ENCODE measurements at regions not wholly inside any gene's neighbourhood (a gene's known extent, or its start where the extent isn't known, plus 50 kb on each side); places are given as distances from the start of the nearest gene placed in this dataset.

DNA sequence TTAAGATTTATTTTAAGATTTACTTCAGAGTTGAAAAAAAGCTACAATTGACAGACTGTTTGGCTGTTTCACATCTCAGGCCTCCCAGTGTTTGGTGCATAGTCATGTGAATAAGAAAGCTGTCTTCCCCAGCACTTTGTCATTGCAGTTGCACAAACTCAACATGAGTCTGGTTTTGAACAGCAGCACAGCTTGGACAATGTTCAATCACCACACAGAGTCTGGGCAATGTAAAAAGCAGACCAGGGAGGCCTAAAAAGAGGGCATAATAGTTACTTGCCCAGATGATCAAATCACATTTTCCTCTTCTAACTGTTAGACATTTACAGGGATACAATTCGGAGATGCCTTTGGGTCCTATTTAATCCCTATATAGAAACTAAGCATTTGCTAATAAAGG, 1055.0 kb downstream of the RPA4 start:
- H3K36me3 ChIP-seq (ENCODE audit: control insufficient read depth in 3 of 3, insufficient read depth in 2 of 3, low read depth in 1 of 3, low read length in 3 of 3), result no peaks in the 10 kb centered on the region
- no peaks in the 10 kb centered on the region for H3K9me3 ChIP-seq (ENCODE audit: control insufficient read depth in 2 of 2, insufficient read depth in 1 of 2, low read depth in 1 of 2, low read length in 1 of 2)
- WGBS, 3 donors, result 70 to 86% (median 70%) methylated on average over 1 of the region's 1 CpG
- no peak overlapping the region for H3K4me3 ChIP-seq (ENCODE audit: low read depth in 1 of 3, low read length in 3 of 3)
- no peaks in the 10 kb centered on the region for H3K4me1 ChIP-seq (ENCODE audit: control insufficient read depth in 3 of 3, insufficient read depth in 2 of 3, low read depth in 1 of 3, low read length in 2 of 3)
- H3K27me3 ChIP-seq (ENCODE audit: control insufficient read depth in 3 of 3, insufficient read depth in 3 of 3, low read length in 3 of 3), result no peaks in the 10 kb centered on the region
- DNase-seq, result no peak
- FAIRE-seq, result no peak
- H3K27ac ChIP-seq (ENCODE audit: low read depth in 1 of 3, low read length in 2 of 3), result no peak overlapping the region

DNA sequence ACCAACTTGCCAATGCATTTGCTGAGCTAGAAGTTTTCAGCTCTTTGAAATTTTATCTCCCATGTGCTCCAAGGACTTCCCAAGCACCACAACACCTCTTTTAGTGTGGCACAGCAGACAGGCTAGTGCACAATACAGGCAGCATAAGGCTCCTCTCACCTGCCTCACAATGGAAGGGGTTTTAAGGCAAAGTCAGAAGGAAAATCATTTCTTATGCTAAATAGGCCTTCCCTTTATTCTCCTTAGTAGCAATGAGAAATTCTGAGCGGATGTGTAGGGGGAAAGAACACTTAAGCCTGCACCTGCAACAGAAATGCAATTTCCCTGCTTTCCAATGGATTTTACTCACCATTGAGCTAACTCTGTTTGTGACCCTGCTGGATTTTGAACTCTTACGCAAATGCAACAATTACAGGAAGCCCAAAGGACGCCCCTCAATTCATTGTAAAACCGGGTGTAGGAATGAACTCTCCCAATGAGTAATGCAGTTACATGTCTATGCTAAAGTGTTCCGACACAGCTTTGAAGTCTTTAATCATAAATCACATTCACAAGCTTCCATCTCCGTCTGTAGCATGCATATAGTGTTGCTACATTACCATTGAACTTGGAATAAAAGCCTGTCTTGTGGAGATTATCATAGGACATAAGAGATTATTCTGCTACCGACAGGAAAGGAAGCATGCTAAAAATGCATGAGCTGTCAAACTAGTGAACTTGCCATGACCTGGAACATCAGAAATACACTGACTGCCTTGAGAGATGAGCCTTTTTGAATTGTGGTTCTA, 1084.9 kb downstream of the RPA4 start:
- FAIRE-seq (no peak), DNase-seq (no peak)
- Histone ChIP-seq H3K4me1 (ENCODE audit: control insufficient read depth in 3 of 3, insufficient read depth in 2 of 3, low read depth in 1 of 3, low read length in 2 of 3) (no peaks in the 10 kb centered on the region), H3K9me3 (ENCODE audit: control insufficient read depth in 2 of 2, insufficient read depth in 1 of 2, low read depth in 1 of 2, low read length in 1 of 2) (no peaks in the 10 kb centered on the region), H3K27me3 (ENCODE audit: control insufficient read depth in 3 of 3, insufficient read depth in 3 of 3, low read length in 3 of 3) (no peaks in the 10 kb centered on the region), H3K4me3 (ENCODE audit: low read depth in 1 of 3, low read length in 3 of 3) (no peak overlapping the region), H3K36me3 (ENCODE audit: control insufficient read depth in 3 of 3, insufficient read depth in 2 of 3, low read depth in 1 of 3, low read length in 3 of 3) (no peaks in the 10 kb centered on the region), H3K27ac (ENCODE audit: low read depth in 1 of 3, low read length in 2 of 3) (no peak overlapping the region)
- 50 to 56% (median 55%) methylated on average over 7 of the region's 7 CpGs for WGBS, 3 donors

DNA sequence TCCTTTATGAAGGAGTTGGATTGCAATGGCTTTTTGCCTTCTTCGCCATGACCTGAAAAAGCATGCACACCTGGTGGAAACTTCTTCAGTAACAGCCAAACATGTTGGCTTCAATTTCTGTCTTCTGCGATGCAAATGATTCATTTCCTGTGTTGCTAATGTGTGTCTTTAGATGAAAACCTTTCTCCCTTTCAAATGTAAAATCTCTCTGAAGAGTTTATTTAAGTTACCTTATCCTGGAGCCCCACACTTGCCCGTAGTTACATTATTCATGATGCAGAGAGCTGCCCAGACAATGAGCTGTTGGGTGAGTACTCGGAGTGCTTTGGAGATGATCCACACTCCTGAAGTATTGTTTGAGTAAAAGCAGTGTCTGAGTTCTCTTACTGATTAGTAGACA, 1100.9 kb downstream of the RPA4 start:
- H3K4me3 ChIP-seq (ENCODE audit: low read depth in 1 of 3, low read length in 3 of 3), result no peak overlapping the region
- DNase-seq, result no peak
- H3K27me3 ChIP-seq (ENCODE audit: control insufficient read depth in 3 of 3, insufficient read depth in 3 of 3, low read length in 3 of 3), result no peaks in the 10 kb centered on the region
- WGBS, 3 donors, result 38 to 53% (median 40%) methylated on average over 4 of the region's 4 CpGs
- H3K36me3 ChIP-seq (ENCODE audit: control insufficient read depth in 3 of 3, insufficient read depth in 2 of 3, low read depth in 1 of 3, low read length in 3 of 3), result no peaks in the 10 kb centered on the region
- FAIRE-seq, result no peak
- H3K4me1 ChIP-seq (ENCODE audit: control insufficient read depth in 3 of 3, insufficient read depth in 2 of 3, low read depth in 1 of 3, low read length in 2 of 3), result no peaks in the 10 kb centered on the region
- no peak overlapping the region for H3K27ac ChIP-seq (ENCODE audit: low read depth in 1 of 3, low read length in 2 of 3)
- no peaks in the 10 kb centered on the region for H3K9me3 ChIP-seq (ENCODE audit: control insufficient read depth in 2 of 2, insufficient read depth in 1 of 2, low read depth in 1 of 2, low read length in 1 of 2)

DNA sequence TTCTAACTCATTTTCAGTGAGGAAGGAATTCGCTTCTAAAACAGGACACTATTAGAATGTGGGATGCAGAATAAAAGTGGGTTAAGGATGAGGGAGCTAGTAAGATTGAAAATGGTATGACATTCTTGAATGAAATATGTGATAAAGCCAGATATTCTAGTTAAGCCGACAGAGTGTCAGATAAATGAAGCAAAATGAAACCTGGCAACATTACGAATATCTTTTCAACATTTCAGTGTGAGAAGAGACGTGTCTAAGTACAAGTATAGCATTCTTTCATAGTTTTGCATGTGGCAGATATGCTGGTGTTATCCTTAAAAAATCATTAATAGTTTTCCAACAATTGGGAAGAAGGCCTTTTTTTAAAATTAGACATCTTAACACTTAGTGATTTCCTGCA, 1101.4 kb downstream of the RPA4 start:
- Histone ChIP-seq H3K4me1 (ENCODE audit: control insufficient read depth in 3 of 3, insufficient read depth in 2 of 3, low read depth in 1 of 3, low read length in 2 of 3) (no peaks in the 10 kb centered on the region), H3K9me3 (ENCODE audit: control insufficient read depth in 2 of 2, insufficient read depth in 1 of 2, low read depth in 1 of 2, low read length in 1 of 2) (no peaks in the 10 kb centered on the region), H3K27me3 (ENCODE audit: control insufficient read depth in 3 of 3, insufficient read depth in 3 of 3, low read length in 3 of 3) (no peaks in the 10 kb centered on the region), H3K4me3 (ENCODE audit: low read depth in 1 of 3, low read length in 3 of 3) (no peak overlapping the region), H3K36me3 (ENCODE audit: control insufficient read depth in 3 of 3, insufficient read depth in 2 of 3, low read depth in 1 of 3, low read length in 3 of 3) (no peaks in the 10 kb centered on the region), H3K27ac (ENCODE audit: low read depth in 1 of 3, low read length in 2 of 3) (no peak overlapping the region)
- no peak for DNase-seq
- no peak for FAIRE-seq
- WGBS, 3 donors, result 66 to 82% (median 75%) methylated on average over 4 of the region's 4 CpGs

DNA sequence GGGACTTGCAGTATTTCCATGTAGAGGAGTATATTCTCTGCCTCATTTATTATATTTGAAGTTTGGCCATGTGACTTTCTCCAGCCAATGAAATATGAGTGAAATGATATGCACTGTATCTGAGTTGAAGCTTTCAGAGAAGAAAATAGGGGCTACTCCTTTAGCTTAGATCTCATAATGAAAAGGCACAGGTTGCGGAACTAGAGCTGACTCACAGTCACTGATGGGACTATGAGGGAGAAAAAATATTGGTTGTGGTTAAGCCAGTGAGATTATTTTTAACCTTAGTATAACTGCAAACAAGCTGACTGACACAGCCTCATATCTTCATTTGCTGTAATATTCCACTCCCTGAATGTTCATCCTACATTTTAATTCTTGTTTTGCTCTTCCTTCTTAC, 1104.3 kb downstream of the RPA4 start:
- H3K36me3 ChIP-seq (ENCODE audit: control insufficient read depth in 3 of 3, insufficient read depth in 2 of 3, low read depth in 1 of 3, low read length in 3 of 3), result no peaks in the 10 kb centered on the region
- FAIRE-seq, result no peak
- no peak overlapping the region for H3K27ac ChIP-seq (ENCODE audit: low read depth in 1 of 3, low read length in 2 of 3)
- no peak for DNase-seq
- no peak overlapping the region for H3K4me3 ChIP-seq (ENCODE audit: low read depth in 1 of 3, low read length in 3 of 3)
- H3K9me3 ChIP-seq (ENCODE audit: control insufficient read depth in 2 of 2, insufficient read depth in 1 of 2, low read depth in 1 of 2, low read length in 1 of 2), result no peaks in the 10 kb centered on the region
- H3K4me1 ChIP-seq (ENCODE audit: control insufficient read depth in 3 of 3, insufficient read depth in 2 of 3, low read depth in 1 of 3, low read length in 2 of 3), result no peaks in the 10 kb centered on the region
- H3K27me3 ChIP-seq (ENCODE audit: control insufficient read depth in 3 of 3, insufficient read depth in 3 of 3, low read length in 3 of 3), result no peaks in the 10 kb centered on the region
- 85 to 100% (median 91%) methylated on average over 1 of the region's 1 CpG for WGBS, 3 donors

DNA sequence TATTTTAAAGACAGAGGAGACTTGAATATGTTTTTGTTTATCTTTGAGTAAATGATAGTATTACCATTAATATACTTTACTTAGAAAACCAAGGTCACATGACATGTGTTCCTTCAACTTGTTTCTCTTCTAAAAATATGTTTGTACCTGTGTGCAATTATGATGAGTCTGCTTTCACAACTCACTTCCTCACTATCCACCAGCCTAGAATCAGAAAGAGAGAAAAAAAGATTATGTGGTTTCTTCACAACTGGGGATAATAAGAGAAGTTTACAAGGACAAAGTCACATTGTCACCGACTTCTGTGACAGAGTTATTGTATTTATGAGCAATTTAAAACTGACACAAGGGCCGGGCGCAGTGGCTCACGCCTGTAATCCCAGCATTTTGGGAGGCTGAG, 1112.1 kb downstream of the RPA4 start:
- no peak for DNase-seq
- 78 to 86% (median 82%) methylated on average over 4 of the region's 4 CpGs for WGBS, 3 donors
- no peak overlapping the region for H3K27ac ChIP-seq (ENCODE audit: low read depth in 1 of 3, low read length in 2 of 3)
- H3K4me3 ChIP-seq (ENCODE audit: low read depth in 1 of 3, low read length in 3 of 3), result no peak overlapping the region
- no peaks in the 10 kb centered on the region for H3K9me3 ChIP-seq (ENCODE audit: control insufficient read depth in 2 of 2, insufficient read depth in 1 of 2, low read depth in 1 of 2, low read length in 1 of 2)
- FAIRE-seq, result no peak
- no peaks in the 10 kb centered on the region for H3K4me1 ChIP-seq (ENCODE audit: control insufficient read depth in 3 of 3, insufficient read depth in 2 of 3, low read depth in 1 of 3, low read length in 2 of 3)
- H3K36me3 ChIP-seq (ENCODE audit: control insufficient read depth in 3 of 3, insufficient read depth in 2 of 3, low read depth in 1 of 3, low read length in 3 of 3), result no peaks in the 10 kb centered on the region
- H3K27me3 ChIP-seq (ENCODE audit: control insufficient read depth in 3 of 3, insufficient read depth in 3 of 3, low read length in 3 of 3), result no peaks in the 10 kb centered on the region

DNA sequence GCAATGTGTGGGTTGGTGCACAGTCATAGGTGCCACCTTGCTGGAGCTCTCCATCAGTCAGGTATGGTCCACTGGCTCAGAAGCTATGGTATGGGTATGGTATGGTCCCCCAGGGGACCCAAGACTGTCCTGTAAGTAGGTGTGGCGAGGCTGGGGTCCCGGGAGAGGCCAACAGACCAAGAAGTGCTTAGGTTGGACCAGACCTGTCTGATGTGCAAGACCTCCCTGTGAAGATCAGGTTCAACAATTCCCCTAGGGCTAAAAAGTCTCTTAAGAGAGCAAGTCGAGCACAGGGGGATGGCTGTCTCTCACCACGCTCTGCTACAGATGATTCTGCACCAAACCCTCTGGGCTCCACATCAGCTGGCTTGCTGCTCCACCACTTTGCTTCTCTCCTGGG, 1145.0 kb downstream of the RPA4 start:
- WGBS, 3 donors, result 61 to 81% (median 65%) methylated on average over 3 to 4 of the region's 4 CpGs
- no peak for DNase-seq

DNA sequence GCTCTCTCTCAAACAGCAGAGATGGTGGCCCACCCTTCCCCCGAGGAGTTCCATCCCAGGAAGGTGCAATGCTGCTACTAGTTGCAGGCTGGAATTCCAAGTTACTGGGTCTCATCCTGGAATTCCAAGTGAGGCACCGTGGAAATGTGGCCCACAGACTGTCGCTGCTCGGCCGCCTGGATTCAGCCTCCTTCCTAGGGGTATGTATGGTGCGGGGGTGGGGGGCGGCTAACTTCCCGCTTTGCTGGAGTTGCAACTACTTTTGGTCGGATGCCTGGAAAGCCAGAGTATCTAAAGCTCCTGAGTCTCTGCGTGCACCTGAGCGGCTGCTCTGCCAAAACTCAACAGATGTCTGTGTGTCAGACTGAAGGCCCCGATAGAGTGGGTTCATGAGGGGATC, 1146.2 kb downstream of the RPA4 start:
- Histone ChIP-seq H3K27ac (ENCODE audit: low read depth in 1 of 3, low read length in 2 of 3) (no peak overlapping the region), H3K4me1 (ENCODE audit: control insufficient read depth in 3 of 3, insufficient read depth in 2 of 3, low read depth in 1 of 3, low read length in 2 of 3) (no peaks in the 10 kb centered on the region), H3K36me3 (ENCODE audit: control insufficient read depth in 3 of 3, insufficient read depth in 2 of 3, low read depth in 1 of 3, low read length in 3 of 3) (no peaks in the 10 kb centered on the region), H3K9me3 (ENCODE audit: control insufficient read depth in 2 of 2, insufficient read depth in 1 of 2, low read depth in 1 of 2, low read length in 1 of 2) (peaks cover 0 to 10% of the 10 kb centered on the region in 2 donors), H3K4me3 (ENCODE audit: low read depth in 1 of 3, low read length in 3 of 3) (no peak overlapping the region), H3K27me3 (ENCODE audit: control insufficient read depth in 3 of 3, insufficient read depth in 3 of 3, low read length in 3 of 3) (no peaks in the 10 kb centered on the region)
- WGBS, 3 donors, result 89 to 94% (median 92%) methylated on average over 12 of the region's 12 CpGs
- FAIRE-seq (no peak), DNase-seq (no peak)

More for the DNA sequence above, 1145.0 kb downstream of the RPA4 start:
- Histone ChIP-seq H3K9me3 (ENCODE audit: control insufficient read depth in 2 of 2, insufficient read depth in 1 of 2, low read depth in 1 of 2, low read length in 1 of 2) (peaks cover 0 to 10% of the 10 kb centered on the region in 2 donors), H3K4me1 (ENCODE audit: control insufficient read depth in 3 of 3, insufficient read depth in 2 of 3, low read depth in 1 of 3, low read length in 2 of 3) (no peaks in the 10 kb centered on the region), H3K27me3 (ENCODE audit: control insufficient read depth in 3 of 3, insufficient read depth in 3 of 3, low read length in 3 of 3) (no peaks in the 10 kb centered on the region), H3K4me3 (ENCODE audit: low read depth in 1 of 3, low read length in 3 of 3) (no peak overlapping the region), H3K27ac (ENCODE audit: low read depth in 1 of 3, low read length in 2 of 3) (no peak overlapping the region), H3K36me3 (ENCODE audit: control insufficient read depth in 3 of 3, insufficient read depth in 2 of 3, low read depth in 1 of 3, low read length in 3 of 3) (no peaks in the 10 kb centered on the region)
- FAIRE-seq, result no peak

DNA sequence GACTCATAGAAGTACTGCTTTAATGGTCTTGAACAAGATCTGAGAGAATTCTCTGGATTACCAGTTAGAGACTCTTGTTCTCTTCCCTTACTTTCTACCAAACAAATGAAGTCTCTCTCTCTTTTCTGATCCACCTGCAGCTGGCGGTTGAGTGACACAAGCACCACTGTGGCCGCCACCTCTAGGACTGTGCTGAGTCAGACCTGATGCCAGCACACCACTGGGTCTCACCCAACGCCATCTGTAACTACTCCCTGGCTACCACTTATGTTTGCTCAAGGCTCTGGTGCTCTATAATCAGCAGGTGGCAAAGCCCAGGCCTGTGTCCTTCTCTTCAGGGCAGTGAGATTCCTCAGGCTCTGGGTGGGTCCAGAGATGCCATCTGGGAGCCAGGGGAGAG, 1173.5 kb downstream of the RPA4 start:
- Histone ChIP-seq H3K27me3 (ENCODE audit: control insufficient read depth in 3 of 3, insufficient read depth in 3 of 3, low read length in 3 of 3) (no peaks in the 10 kb centered on the region), H3K4me1 (ENCODE audit: control insufficient read depth in 3 of 3, insufficient read depth in 2 of 3, low read depth in 1 of 3, low read length in 2 of 3) (no peaks in the 10 kb centered on the region), H3K9me3 (ENCODE audit: control insufficient read depth in 2 of 2, insufficient read depth in 1 of 2, low read depth in 1 of 2, low read length in 1 of 2) (peaks cover 0 to 3% of the 10 kb centered on the region in 2 donors), H3K4me3 (ENCODE audit: low read depth in 1 of 3, low read length in 3 of 3) (no peak overlapping the region), H3K36me3 (ENCODE audit: control insufficient read depth in 3 of 3, insufficient read depth in 2 of 3, low read depth in 1 of 3, low read length in 3 of 3) (no peaks in the 10 kb centered on the region), H3K27ac (ENCODE audit: low read depth in 1 of 3, low read length in 2 of 3) (no peak overlapping the region)
- DNase-seq, result no peak
- 73 to 86% (median 84%) methylated on average over 3 of the region's 3 CpGs for WGBS, 3 donors
- FAIRE-seq, result no peak

Measured in small intestine (tissue), 7 donors.